K562 (cell line): ENCODE measurements at regions not wholly inside any gene's neighbourhood (a gene's known extent, or its start where the extent isn't known, plus 50 kb on each side); places are given as distances from the start of the nearest gene placed in this dataset.

ENCODE experiments used
- ATAC-seq: fragments of 200-7000 bp; cut with Tn5 transposase; 3 replicates; pipeline ENCODE4 v1.9.1; 2020; ENCODE audit warnings: moderate library complexity
- BruUV-seq: library from RNA; stranded (reverse); fragments of 400-500 nt; replicated peaks from 2 replicates; lab custom pipeline; 2021; lab: Mats Ljungman, UMichigan
- CTCF ChIA-PET: fragments of 300-600 bp; formaldehyde crosslinking; extraction: SDS; loops from one replicate; lab custom pipeline; 2021; ENCODE audit warnings: low intra/inter-chr PET ratio; lab: Yijun Ruan, JAX
- POLR2A ChIA-PET: fragments of 300-600, 350-650 bp; sonication (Branson Sonifier 250); formaldehyde crosslinking; extraction: SDS; loops from one replicate; lab custom pipeline; 2021; ENCODE audit warnings: antibody characterized with exemption, inconsistent platforms; lab: Yijun Ruan, JAX
- DNase-seq, 4 experiments: peaks; one replicate each; pipeline versions ENCODE4 v3.0.0 to v3.0.0-alpha.2; 2011 to 2018; ENCODE audit warnings: low spot score in 3 of 4, mixed read lengths in 3 of 4; ENCODE audit errors: extremely low read depth in 1 of 4
- FAIRE-seq: peaks from 2 replicates; lab custom pipeline; 2011; peaks lifted over from hg19 to GRCh38; lab: Jason Lieb, UNC
- H2AFZ ChIP-seq: 2 replicates; pipeline ENCODE4 v1.6.0; 2011; ENCODE audit warnings: low read depth, low read length, control low read depth, inconsistent platforms
- H3K27ac ChIP-seq: fragments of 200-600 bp; 3 replicates; pipeline ENCODE4 v1.8.0; 2011; ENCODE audit warnings: low read depth, mild to moderate bottlenecking, control low read depth, inconsistent platforms, low read length, moderate library complexity, mixed read lengths; ENCODE audit errors: extremely low read depth
- H3K27me3 ChIP-seq, 2 experiments: fragments of 300-600 bp in 1 of 2; 2 replicates in 1 of 2; 3 replicates in 1 of 2; pipeline versions ENCODE4 v1.6.0 to v1.8.0; 2011; ENCODE audit warnings: inconsistent platforms in 2 of 2, low read length in 2 of 2, mild to moderate bottlenecking in 1 of 2, mixed read lengths in 1 of 2, moderate library complexity in 1 of 2; ENCODE audit not compliant: control insufficient read depth in 2 of 2, insufficient read depth in 2 of 2
- H3K36me3 ChIP-seq: fragments of 300-600 bp; 3 replicates; pipeline ENCODE4 v1.8.0; 2011; ENCODE audit warnings: mild to moderate bottlenecking, low read length, inconsistent platforms; ENCODE audit not compliant: control insufficient read depth, insufficient read depth
- H3K4me1 ChIP-seq, 2 experiments: fragments of 200-600 bp in 1 of 2; replicated peaks in 1 of 2; 2 replicates in 1 of 2; 3 replicates in 1 of 2; pipeline versions ENCODE4 v1.5.1 to v1.8.0; 2011; ENCODE audit warnings: inconsistent platforms in 2 of 2, low read length in 2 of 2, mild to moderate bottlenecking in 1 of 2, mixed read lengths in 1 of 2, moderate library complexity in 1 of 2; ENCODE audit not compliant: control insufficient read depth in 2 of 2, insufficient read depth in 2 of 2
- H3K4me2 ChIP-seq: 2 replicates; pipeline ENCODE4 v1.6.1; 2011; ENCODE audit warnings: low read length, control low read depth, inconsistent platforms, mixed read lengths; ENCODE audit not compliant: insufficient read depth
- H3K4me3 ChIP-seq: fragments of 200-600 bp; sonication (generic), shearing (Covaris generic); 2 replicates; pipeline ENCODE4 v1.5.1; 2016; ENCODE audit warnings: control low read depth, inconsistent platforms
- H3K79me2 ChIP-seq: fragments of 200-600 bp; 3 replicates; pipeline ENCODE4 v1.8.0; 2011; ENCODE audit warnings: low read length, inconsistent platforms; ENCODE audit not compliant: control insufficient read depth, insufficient read depth
- H3K9ac ChIP-seq, 2 experiments: 2 replicates each; pipeline versions ENCODE4 v1.6.0 to v1.6.1; 2011; ENCODE audit warnings: low read depth in 2 of 2, low read length in 2 of 2, control low read depth in 1 of 2, inconsistent platforms in 1 of 2, mild to moderate bottlenecking in 1 of 2, mixed read lengths in 1 of 2; ENCODE audit not compliant: insufficient read depth in 1 of 2
- H3K9me1 ChIP-seq: one replicate; pipeline ENCODE4 v1.6.0; 2011; ENCODE audit warnings: inconsistent platforms, mild to moderate bottlenecking, low read length, moderate library complexity; ENCODE audit not compliant: control insufficient read depth, insufficient read depth
- H3K9me3 ChIP-seq: replicated peaks from 2 replicates; pipeline ENCODE4 v1.5.1; 2011; ENCODE audit warnings: low read depth, low read length, inconsistent platforms; ENCODE audit not compliant: control insufficient read depth, insufficient read depth
- H4K20me1 ChIP-seq: replicated peaks from 2 replicates; pipeline ENCODE4 v1.6.1; 2011; ENCODE audit warnings: low read length, inconsistent platforms, mixed read lengths; ENCODE audit not compliant: control insufficient read depth, insufficient read depth
- CSDE1 ChIP-seq, 2 experiments: fragments of 450-650 bp; IDR thresholded peaks; 2 replicates each; pipeline ENCODE4 v1.6.1; 2016; ENCODE audit warnings: mild to moderate bottlenecking in 1 of 2
- HOXB6 ChIP-seq: fragments of 250-450 bp; sonication (Bioruptor Pico); IDR thresholded peaks from 2 replicates; pipeline ENCODE4 v1.5.1; 2022; ENCODE audit warnings: mild to moderate bottlenecking, borderline replicate concordance
- ILF3 ChIP-seq: fragments of 450-650 bp; IDR thresholded peaks from 2 replicates; pipeline ENCODE4 v1.6.1; 2018; ENCODE audit warnings: antibody characterized with exemption, mild to moderate bottlenecking, moderate library complexity, borderline replicate concordance
- MXI1 ChIP-seq: IDR thresholded peaks from 2 replicates; pipeline ENCODE4 v1.6.1; 2011; ENCODE audit warnings: low read depth, mild to moderate bottlenecking, improper control_type of control experiment, low read length
- MYNN ChIP-seq, 2 experiments: sonication (generic); formaldehyde crosslinking in 1 of 2; IDR thresholded peaks; 2 replicates each; pipeline versions ENCODE4 v1.5.0 to v1.6.1; 2016 to 2020; ENCODE audit warnings: antibody characterized with exemption in 1 of 2, missing genetic modification reagents in 1 of 2
- NCOR1 ChIP-seq: fragments of 450-650 bp; IDR thresholded peaks from 2 replicates; pipeline ENCODE4 v1.6.1; 2016; ENCODE audit warnings: mild to moderate bottlenecking, moderate library complexity
- PML ChIP-seq: IDR thresholded peaks from 2 replicates; pipeline ENCODE4 v1.6.1; 2012; ENCODE audit warnings: low read length, inconsistent platforms
- POLR2G ChIP-seq: fragments of 200-400 bp; formaldehyde crosslinking; IDR thresholded peaks from 2 replicates; pipeline ENCODE4 v1.6.1; 2017; ENCODE audit warnings: low read depth, mild to moderate bottlenecking, antibody characterized with exemption, low read length, moderate library complexity
- TRIM28 ChIP-seq: fragments of 450-650 bp; IDR thresholded peaks from 2 replicates; pipeline ENCODE4 v1.6.1; 2017
- ZNF354B ChIP-seq: fragments of 250-450 bp; sonication (Bioruptor Pico); IDR thresholded peaks from 2 replicates; pipeline ENCODE4 v1.4.0; 2020
- WGBS: fragments of 100-300 bp; shearing (Covaris generic); methylation state at CpG from one replicate; pipeline ENCODE4 v1.1.6; 2016; ENCODE audit warnings: low coverage, mixed read lengths; ENCODE audit not compliant: insufficient coverage; ENCODE audit errors: missing lambda C conversion rate; 5-methylcytosine and 5-hydroxymethylcytosine counted together
- in situ Hi-C: fragments of 300-500 bp; cut with MboI; formaldehyde crosslinking; loops from 4 replicates; pipeline ENCODE4 v1.15.0; 2018; ENCODE audit warnings: inconsistent platforms, mixed read lengths
- intact Hi-C: fragments of 100-400 bp; cut with micrococcal nuclease; formaldehyde crosslinking; loops from 2 replicates; pipeline ENCODE4 v1.14.2; 2022
- TF ChIP-seq, protein P1 (sequence below), 2 experiments: fragments of 450-650 bp; formaldehyde crosslinking in 1 of 2; IDR thresholded peaks; 2 replicates each; pipeline versions ENCODE4 v1.4.0 to v1.6.1; 2014 to 2020; ENCODE audit warnings: mild to moderate bottlenecking in 2 of 2, borderline replicate concordance in 1 of 2, low read depth in 1 of 2

DNA sequence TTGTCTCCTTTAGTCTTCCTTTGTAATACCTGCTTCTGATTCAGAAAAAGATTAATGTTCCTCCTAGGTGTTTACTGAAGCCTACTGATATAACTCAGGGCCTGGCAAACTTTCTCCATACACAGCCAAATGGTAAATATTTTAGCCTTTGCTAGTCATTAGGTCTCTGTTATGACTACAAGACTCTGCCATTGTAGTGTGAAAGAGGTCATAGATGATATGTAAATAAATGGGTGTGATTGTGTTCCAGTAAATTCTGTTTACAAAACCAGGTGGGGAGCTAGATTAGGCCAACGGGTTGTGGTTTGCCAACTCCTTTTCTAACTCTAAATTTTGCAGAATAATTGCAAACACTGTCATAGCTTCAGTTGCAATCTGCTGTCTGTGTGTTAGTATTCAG is 568.1 kb upstream of the GNPDA2 start:
- WGBS: 0% methylated on average over 1 of the region's 1 CpG
- H3K9me3 ChIP-seq: no peaks in the 10 kb centered on the region
- no peak overlapping the region for H2AFZ ChIP-seq
- DNase-seq: no peak
- no peak for ATAC-seq
- TF ChIP-seq MXI1 (no peak), HOXB6 (no peak), NCOR1 (no peak), CSDE1 (IDR thresholded peaks at IDR 0.05) (no peak), MYNN (IDR thresholded peaks at IDR 0.05) (no peak), MYNN (CRISPR knock-in tag; IDR thresholded peaks at IDR 0.05) (no peak), ILF3 (no peak), TRIM28 (no peak)
- no peaks in the 10 kb centered on the region for H3K36me3 ChIP-seq
- H3K27me3 ChIP-seq: no peaks in the 10 kb centered on the region
- H3K9me1 ChIP-seq: no peaks in the 10 kb centered on the region
- H3K4me3 ChIP-seq: no peak overlapping the region
- H3K4me1 ChIP-seq: no peaks in the 10 kb centered on the region; a peak in 1 of 5 replicates
- POLR2A ChIA-PET: no interaction called here
- intact Hi-C loops (no loop called here), in situ Hi-C loops (no loop called here)
- no peak overlapping the region for H3K9ac ChIP-seq
- no peak for FAIRE-seq
- no peaks in the 10 kb centered on the region for H3K79me2 ChIP-seq
- H3K4me2 ChIP-seq: no peak overlapping the region
- no peak overlapping the region for H3K27ac ChIP-seq
- no peaks in the 10 kb centered on the region for H4K20me1 ChIP-seq
- CTCF ChIA-PET: no interaction called here
- no TSS peak for BruUV-seq

DNA sequence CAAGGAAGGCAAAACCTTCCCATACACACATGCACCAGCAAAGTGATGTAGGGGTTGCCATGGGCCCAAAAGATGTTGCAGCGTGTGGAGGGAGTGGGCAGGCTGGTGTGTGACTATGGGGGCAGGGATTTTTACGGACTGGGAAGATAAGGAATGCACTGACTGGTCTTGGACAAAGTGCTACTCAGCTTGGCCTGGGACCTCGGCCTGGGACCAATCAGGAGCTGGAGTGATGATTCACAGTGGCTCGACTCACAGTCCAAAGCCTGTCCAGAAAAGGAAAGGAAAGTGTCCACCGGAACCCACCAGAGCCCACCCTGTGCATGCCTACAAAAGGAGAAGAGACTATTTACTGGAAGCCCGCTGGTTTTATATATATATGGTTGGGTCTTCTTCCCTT is 567.0 kb upstream of the GNPDA2 start:
- no peaks in the 10 kb centered on the region for H3K79me2 ChIP-seq
- no peaks in the 10 kb centered on the region for H3K36me3 ChIP-seq
- H3K27ac ChIP-seq: no peak overlapping the region
- H3K4me1 ChIP-seq: no peaks in the 10 kb centered on the region; a peak in 1 of 5 replicates
- no peak for FAIRE-seq
- H4K20me1 ChIP-seq: no peaks in the 10 kb centered on the region
- ChIA-PET CTCF (no interaction called here), POLR2A (no interaction called here)
- 0% methylated on average over 6 of the region's 6 CpGs for WGBS
- no peak overlapping the region for H2AFZ ChIP-seq
- H3K9me3 ChIP-seq: no peaks in the 10 kb centered on the region
- H3K9me1 ChIP-seq: no peaks in the 10 kb centered on the region
- no peak overlapping the region for H3K4me2 ChIP-seq
- no peak overlapping the region for H3K9ac ChIP-seq
- H3K4me3 ChIP-seq: no peak overlapping the region
- in situ Hi-C loops (no loop called here), intact Hi-C loops (no loop called here)
- no peaks in the 10 kb centered on the region for H3K27me3 ChIP-seq
- BruUV-seq: no TSS peak
- no peak for DNase-seq
- ATAC-seq: no peak
- TF ChIP-seq, protein P1, sequence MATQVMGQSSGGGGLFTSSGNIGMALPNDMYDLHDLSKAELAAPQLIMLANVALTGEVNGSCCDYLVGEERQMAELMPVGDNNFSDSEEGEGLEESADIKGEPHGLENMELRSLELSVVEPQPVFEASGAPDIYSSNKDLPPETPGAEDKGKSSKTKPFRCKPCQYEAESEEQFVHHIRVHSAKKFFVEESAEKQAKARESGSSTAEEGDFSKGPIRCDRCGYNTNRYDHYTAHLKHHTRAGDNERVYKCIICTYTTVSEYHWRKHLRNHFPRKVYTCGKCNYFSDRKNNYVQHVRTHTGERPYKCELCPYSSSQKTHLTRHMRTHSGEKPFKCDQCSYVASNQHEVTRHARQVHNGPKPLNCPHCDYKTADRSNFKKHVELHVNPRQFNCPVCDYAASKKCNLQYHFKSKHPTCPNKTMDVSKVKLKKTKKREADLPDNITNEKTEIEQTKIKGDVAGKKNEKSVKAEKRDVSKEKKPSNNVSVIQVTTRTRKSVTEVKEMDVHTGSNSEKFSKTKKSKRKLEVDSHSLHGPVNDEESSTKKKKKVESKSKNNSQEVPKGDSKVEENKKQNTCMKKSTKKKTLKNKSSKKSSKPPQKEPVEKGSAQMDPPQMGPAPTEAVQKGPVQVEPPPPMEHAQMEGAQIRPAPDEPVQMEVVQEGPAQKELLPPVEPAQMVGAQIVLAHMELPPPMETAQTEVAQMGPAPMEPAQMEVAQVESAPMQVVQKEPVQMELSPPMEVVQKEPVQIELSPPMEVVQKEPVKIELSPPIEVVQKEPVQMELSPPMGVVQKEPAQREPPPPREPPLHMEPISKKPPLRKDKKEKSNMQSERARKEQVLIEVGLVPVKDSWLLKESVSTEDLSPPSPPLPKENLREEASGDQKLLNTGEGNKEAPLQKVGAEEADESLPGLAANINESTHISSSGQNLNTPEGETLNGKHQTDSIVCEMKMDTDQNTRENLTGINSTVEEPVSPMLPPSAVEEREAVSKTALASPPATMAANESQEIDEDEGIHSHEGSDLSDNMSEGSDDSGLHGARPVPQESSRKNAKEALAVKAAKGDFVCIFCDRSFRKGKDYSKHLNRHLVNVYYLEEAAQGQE (IDR thresholded peaks at IDR 0.05; ENCODE audit: borderline replicate concordance): no peak
- TF ChIP-seq, protein P1 (CRISPR knock-in tag; IDR thresholded peaks at IDR 0.05; ENCODE audit: low read depth): no peak
- TF ChIP-seq ZNF354B (CRISPR knock-in tag): no peak
- TF ChIP-seq PML: no peak
- no peak for TF ChIP-seq POLR2G
